HFFc6 (cell line): ENCODE measurements at regions not wholly inside any gene's neighbourhood (a gene's known extent, or its start where the extent isn't known, plus 50 kb on each side); places are given as distances from the start of the nearest gene placed in this dataset.

Experiments used
- DNase-seq: peaks from one replicate; pipeline ENCODE4 v3.0.0-alpha.2; 2018
- H3K27ac Mint-ChIP-seq: 2 replicates; pipeline ENCODE4 v1.8.0; 2020; ENCODE audit warnings: mild to moderate bottlenecking, mixed read lengths
- H3K27me3 Mint-ChIP-seq: 2 replicates; pipeline ENCODE4 v1.8.0; 2021; ENCODE audit warnings: mild to moderate bottlenecking, moderate library complexity, mixed read lengths; ENCODE audit not compliant: insufficient read depth
- H3K36me3 Mint-ChIP-seq: 2 replicates; pipeline ENCODE4 v1.8.0; 2021; ENCODE audit warnings: low read depth, mixed read lengths
- H3K4me1 Mint-ChIP-seq: 2 replicates; pipeline ENCODE4 v1.8.0; 2020; ENCODE audit warnings: low read depth, mixed read lengths
- H3K4me3 Mint-ChIP-seq: 2 replicates; pipeline ENCODE4 v1.8.0; 2020; ENCODE audit warnings: mild to moderate bottlenecking, moderate library complexity, mixed read lengths
- H3K9me3 Mint-ChIP-seq: 2 replicates; pipeline ENCODE4 v1.8.0; 2020; ENCODE audit warnings: mild to moderate bottlenecking, mixed read lengths
- TF ChIP-seq, protein P1 (sequence below): fragments of 200-600 bp; sonication (generic); IDR thresholded peaks from 2 replicates; pipeline ENCODE4 v1.5.0; 2021; ENCODE audit warnings: antibody characterized with exemption, mild to moderate bottlenecking

DNA sequence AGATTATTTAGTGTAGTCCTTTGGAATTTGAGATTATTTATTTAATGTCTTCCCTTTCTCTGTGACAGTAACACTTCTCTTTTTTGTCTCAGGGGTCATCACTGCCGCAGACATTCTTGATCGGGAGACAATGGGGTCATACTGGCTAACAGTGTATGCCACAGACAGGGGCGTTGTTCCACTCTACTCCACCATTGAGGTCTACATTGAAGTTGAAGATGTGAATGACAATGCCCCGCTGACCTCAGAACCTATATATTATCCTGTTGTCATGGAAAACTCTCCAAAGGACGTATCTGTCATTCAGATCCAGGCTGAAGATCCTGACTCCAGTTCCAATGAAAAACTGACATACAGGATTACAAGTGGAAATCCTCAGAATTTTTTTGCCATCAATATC is 299.9 kb downstream of the FAT3 start:
- peaks cover 16% of the 10 kb centered on the region for H3K9me3 Mint-ChIP-seq
- H3K4me3 Mint-ChIP-seq: no peak overlapping the region
- H3K36me3 Mint-ChIP-seq: no peaks in the 10 kb centered on the region
- no peak overlapping the region for H3K27ac Mint-ChIP-seq
- H3K27me3 Mint-ChIP-seq: no peaks in the 10 kb centered on the region; the same call in none of the 2 replicates
- TF ChIP-seq, protein P1, sequence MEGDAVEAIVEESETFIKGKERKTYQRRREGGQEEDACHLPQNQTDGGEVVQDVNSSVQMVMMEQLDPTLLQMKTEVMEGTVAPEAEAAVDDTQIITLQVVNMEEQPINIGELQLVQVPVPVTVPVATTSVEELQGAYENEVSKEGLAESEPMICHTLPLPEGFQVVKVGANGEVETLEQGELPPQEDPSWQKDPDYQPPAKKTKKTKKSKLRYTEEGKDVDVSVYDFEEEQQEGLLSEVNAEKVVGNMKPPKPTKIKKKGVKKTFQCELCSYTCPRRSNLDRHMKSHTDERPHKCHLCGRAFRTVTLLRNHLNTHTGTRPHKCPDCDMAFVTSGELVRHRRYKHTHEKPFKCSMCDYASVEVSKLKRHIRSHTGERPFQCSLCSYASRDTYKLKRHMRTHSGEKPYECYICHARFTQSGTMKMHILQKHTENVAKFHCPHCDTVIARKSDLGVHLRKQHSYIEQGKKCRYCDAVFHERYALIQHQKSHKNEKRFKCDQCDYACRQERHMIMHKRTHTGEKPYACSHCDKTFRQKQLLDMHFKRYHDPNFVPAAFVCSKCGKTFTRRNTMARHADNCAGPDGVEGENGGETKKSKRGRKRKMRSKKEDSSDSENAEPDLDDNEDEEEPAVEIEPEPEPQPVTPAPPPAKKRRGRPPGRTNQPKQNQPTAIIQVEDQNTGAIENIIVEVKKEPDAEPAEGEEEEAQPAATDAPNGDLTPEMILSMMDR: no peak
- no peak for DNase-seq
- H3K4me1 Mint-ChIP-seq: no peaks in the 10 kb centered on the region

DNA sequence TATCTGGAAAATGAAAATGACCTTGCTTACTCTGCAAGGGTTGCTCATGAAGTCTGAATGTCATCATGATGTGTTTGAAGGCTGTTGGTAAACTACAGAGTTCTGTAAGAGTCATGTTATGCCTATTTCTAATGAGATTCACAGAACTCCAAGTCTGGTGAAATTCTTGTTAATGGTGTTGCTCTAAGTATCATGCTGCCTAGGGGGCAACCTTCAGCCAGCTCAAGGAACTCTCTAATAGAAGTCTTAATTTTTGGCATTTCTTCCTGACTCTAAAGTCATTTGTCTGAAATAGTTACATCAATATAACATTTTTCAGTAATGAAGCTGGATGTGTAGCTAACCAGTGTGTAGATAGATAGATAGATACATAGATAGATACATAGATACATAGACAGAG is 302.8 kb downstream of the FAT3 start:
- no peaks in the 10 kb centered on the region; the same call in none of the 2 replicates for H3K27me3 Mint-ChIP-seq
- no peak for DNase-seq
- no peak overlapping the region for H3K4me3 Mint-ChIP-seq

DNA sequence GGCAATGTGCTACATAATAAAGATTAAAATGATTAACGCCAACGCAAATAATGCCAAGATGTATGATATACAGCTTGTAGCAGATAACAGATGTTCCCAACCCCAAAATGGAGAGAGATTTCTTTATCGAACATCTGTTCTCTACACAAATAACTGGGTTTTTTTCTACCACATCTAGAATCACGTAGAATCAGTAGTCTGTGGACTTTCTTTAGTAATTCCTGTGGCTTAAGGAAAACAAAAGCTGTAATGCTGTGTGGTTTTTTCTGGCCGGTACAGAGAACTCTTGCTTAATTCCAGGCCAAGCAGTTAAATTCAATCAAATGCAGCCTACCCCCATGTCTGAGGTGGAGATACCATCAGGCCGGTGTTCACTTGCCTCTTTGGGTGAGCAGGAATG is 303.4 kb downstream of the FAT3 start:
- Mint-ChIP-seq H3K36me3 (no peaks in the 10 kb centered on the region), H3K4me1 (no peaks in the 10 kb centered on the region), H3K27me3 (no peaks in the 10 kb centered on the region; the same call in none of the 2 replicates), H3K27ac (no peak overlapping the region), H3K9me3 (peaks cover 14% of the 10 kb centered on the region), H3K4me3 (no peak overlapping the region)
- TF ChIP-seq, protein P1: no peak
- peak; percentile 3 for DNase-seq

More for the DNA sequence above, 302.8 kb downstream of the FAT3 start:
- peaks cover 14% of the 10 kb centered on the region for H3K9me3 Mint-ChIP-seq
- no peaks in the 10 kb centered on the region for H3K36me3 Mint-ChIP-seq
- no peak overlapping the region for H3K27ac Mint-ChIP-seq
- no peaks in the 10 kb centered on the region for H3K4me1 Mint-ChIP-seq
- TF ChIP-seq, protein P1: no peak

DNA sequence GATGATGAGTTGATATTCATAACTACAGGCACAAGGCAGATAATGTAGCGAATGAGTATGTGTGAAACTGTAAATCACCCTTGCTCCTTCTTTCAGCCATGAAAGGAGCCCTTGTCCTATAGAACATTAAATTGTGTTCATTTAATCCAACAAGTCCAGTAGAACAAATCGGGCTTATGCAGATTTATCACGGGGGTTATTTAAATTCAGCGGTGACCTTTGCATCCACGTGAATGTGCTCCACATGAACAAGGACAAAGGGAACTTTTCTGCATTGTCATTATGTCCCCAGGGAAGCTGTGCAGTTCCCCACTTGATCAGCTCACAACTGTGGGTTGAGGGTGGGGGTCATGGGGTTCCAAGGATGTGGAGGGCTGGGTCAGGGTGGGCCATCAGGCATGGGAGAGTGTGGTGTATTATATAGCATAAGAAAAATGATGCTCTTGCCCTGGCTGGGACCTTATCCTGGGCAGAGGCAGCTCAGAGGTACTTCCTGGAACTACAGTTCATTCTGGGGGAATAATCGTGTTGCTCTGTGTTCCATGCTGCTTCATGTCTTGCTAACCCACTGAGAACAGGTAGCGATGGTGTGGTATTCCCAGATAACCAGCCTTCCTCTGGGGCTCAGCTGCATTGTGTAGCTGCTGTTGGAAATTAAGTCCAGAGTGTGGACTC is 306.6 kb downstream of the FAT3 start:
- no peak overlapping the region for H3K27ac Mint-ChIP-seq

DNA sequence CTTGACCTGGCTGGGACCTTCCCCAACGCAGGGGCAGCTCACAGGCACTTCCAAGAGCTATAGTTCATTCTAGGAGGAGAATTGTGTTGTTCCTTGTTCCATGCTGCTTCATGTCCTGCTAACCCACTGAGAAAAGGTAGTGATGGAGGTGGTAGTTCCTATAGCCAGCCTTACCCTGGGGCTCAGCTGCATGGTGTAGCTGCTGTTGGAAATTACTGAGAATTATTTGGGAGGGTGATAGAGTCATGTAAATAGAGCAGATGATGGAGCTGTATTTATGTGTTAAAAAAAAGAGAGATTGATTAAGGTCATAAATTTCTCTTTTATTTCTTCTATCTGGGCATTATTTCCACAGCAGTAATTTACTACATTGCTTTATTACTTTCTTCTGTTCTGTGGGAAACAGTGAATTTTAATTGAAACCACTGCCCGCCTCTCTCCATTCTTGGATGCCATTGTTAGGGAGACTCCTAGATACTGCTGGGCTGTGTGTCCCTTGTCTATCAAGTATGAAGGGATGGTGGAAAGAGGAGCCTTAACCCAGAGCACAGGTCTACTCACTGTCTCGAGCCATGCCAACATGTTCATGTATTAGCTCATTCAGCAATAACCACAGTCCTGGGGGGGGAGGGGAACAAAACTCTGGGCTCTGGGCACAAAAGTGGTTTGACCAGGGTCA is 309.2 kb downstream of the FAT3 start:
- no peak overlapping the region for H3K4me3 Mint-ChIP-seq
- no peaks in the 10 kb centered on the region for H3K27me3 Mint-ChIP-seq
- H3K27ac Mint-ChIP-seq: no peak overlapping the region
- H3K9me3 Mint-ChIP-seq: peaks cover 9% of the 10 kb centered on the region
- no peak for DNase-seq
- H3K36me3 Mint-ChIP-seq: no peaks in the 10 kb centered on the region
- H3K4me1 Mint-ChIP-seq: no peaks in the 10 kb centered on the region
- TF ChIP-seq, protein P1: no peak

More for the DNA sequence above, 306.6 kb downstream of the FAT3 start:
- no peak for DNase-seq
- Mint-ChIP-seq H3K4me3 (no peak overlapping the region), H3K4me1 (no peaks in the 10 kb centered on the region), H3K9me3 (peaks cover 9% of the 10 kb centered on the region), H3K36me3 (no peaks in the 10 kb centered on the region), H3K27me3 (no peaks in the 10 kb centered on the region)
- TF ChIP-seq, protein P1: no peak
